Erythroblast (primary cell): ENCODE measurements at regions not wholly inside any gene's neighbourhood (a gene's known extent, or its start where the extent isn't known, plus 50 kb on each side); places are given as distances from the start of the nearest gene placed in this dataset.

Source experiments
- GATA1 ChIP-seq: IDR thresholded peaks from 2 replicates; pipeline ENCODE4 v1.6.1; 2011; ENCODE audit warnings: low read depth, mild to moderate bottlenecking, control low read depth, low read length, moderate library complexity
- POLR2A ChIP-seq: IDR thresholded peaks from 2 replicates; pipeline ENCODE4 v1.6.1; 2011; ENCODE audit warnings: mild to moderate bottlenecking, low read length

GRCh38 chr14:65168840-65169239 is 66.5 kb upstream of the MAX start:
- TF ChIP-seq POLR2A (no peak), GATA1 (no peak)
